K562 (cell line): ENCODE measurements at regions not wholly inside any gene's neighbourhood (a gene's known extent, or its start where the extent isn't known, plus 50 kb on each side); places are given as distances from the start of the nearest gene placed in this dataset.

Source experiments
- BACH1 ChIP-seq: fragments of 200-800 bp; sonication (Bioruptor generic); IDR thresholded peaks from 2 replicates; pipeline ENCODE4 v1.6.1; 2016; ENCODE audit warnings: missing genetic modification characterization, missing compliant biosample characterization
- EGR1 ChIP-seq: fragments of 450-650 bp; conservative IDR thresholded peaks from 2 replicates; pipeline ENCODE4 v1.6.1; 2017; ENCODE audit warnings: mild to moderate bottlenecking
- FOXA1 ChIP-seq: fragments of 450-650 bp; IDR thresholded peaks from 2 replicates; pipeline ENCODE4 v1.6.1; 2016; ENCODE audit warnings: mild to moderate bottlenecking, borderline replicate concordance
- HMGN3 ChIP-seq: IDR thresholded peaks from 2 replicates; pipeline ENCODE4 v1.6.1; 2011; ENCODE audit warnings: borderline replicate concordance, low read depth, mild to moderate bottlenecking, mixed read lengths, low read length; ENCODE audit not compliant: insufficient read length; ENCODE audit errors: extremely low read depth
- ILK ChIP-seq: fragments of 450-650 bp; IDR thresholded peaks from 2 replicates; pipeline ENCODE4 v1.6.1; 2016; ENCODE audit warnings: missing genetic modification characterization, low read depth, mild to moderate bottlenecking, missing compliant biosample characterization, moderate library complexity, borderline replicate concordance
- ZNF23 ChIP-seq: fragments of 250-450 bp; sonication (Bioruptor Pico); IDR thresholded peaks from 2 replicates; pipeline ENCODE4 v1.4.0; 2020; ENCODE audit warnings: mild to moderate bottlenecking
- ZNF282 ChIP-seq: sonication (generic); formaldehyde crosslinking; IDR thresholded peaks from 2 replicates; pipeline ENCODE4 v1.8.1; 2023; ENCODE audit warnings: missing genetic modification reagents
- TF ChIP-seq, protein P1 (sequence below), 2 experiments: fragments of 450-650 bp in 1 of 2; sonication (generic) in 1 of 2; formaldehyde crosslinking in 1 of 2; IDR thresholded peaks in 1 of 2; conservative IDR thresholded peaks in 1 of 2; 2 replicates each; pipeline versions ENCODE4 v1.6.1 to v1.8.1; 2016 to 2023; ENCODE audit warnings: mild to moderate bottlenecking in 2 of 2, moderate library complexity in 2 of 2, inconsistent platforms in 1 of 2, missing genetic modification reagents in 1 of 2
- TF ChIP-seq, protein P2 (sequence below), 3 experiments: IDR thresholded peaks in 2 of 3; conservative IDR thresholded peaks in 1 of 3; 2 replicates each; pipeline ENCODE4 v1.5.1; 2011 to 2012; ENCODE audit warnings: low read length in 3 of 3, mild to moderate bottlenecking in 3 of 3, control low read depth in 2 of 3, improper control_type of control experiment in 1 of 3, inconsistent platforms in 1 of 3, low read depth in 1 of 3, mixed read lengths in 1 of 3, moderate library complexity in 1 of 3; ENCODE audit not compliant: insufficient read depth in 2 of 3

DNA sequence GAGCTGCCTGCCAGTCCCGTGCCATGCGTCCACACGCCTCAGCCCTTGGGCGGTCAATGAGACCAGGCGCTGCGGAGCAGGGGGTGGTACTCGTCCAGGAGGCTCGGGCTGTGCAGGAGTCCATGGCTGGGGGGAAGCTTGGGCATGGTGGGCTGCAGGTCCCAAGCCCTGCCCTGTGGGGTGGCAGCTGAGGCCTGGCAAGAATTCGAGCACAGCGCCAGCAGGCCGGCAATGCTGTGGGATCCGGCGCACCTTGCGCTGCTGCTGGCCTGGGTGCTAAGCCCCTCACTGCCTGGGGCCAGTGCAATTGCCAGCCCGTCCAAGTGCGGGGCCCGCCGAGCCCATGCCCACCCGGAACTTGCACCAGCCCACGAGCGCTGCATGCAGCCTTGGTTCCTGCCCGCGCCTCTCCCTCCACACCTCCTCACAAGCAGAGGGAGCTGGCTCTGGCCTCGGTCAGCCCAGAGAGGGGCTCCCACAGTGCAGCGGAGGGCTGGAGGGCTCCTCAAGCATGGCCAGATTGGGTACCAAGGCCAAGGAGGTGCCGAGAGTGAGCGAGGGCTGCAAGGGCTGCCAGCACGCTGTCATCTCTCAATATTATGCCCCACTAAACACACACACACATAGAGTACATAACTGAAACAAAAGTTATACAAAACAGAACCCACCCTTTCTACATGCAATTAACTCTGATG lies 307.7 kb downstream of the LMO4 start:
- no peak for TF ChIP-seq ZNF282
- TF ChIP-seq HMGN3: no peak
- TF ChIP-seq ZNF23 (CRISPR knock-in tag): no peak
- TF ChIP-seq EGR1: no peak
- TF ChIP-seq ILK (tag): no peak
- TF ChIP-seq, protein P1, sequence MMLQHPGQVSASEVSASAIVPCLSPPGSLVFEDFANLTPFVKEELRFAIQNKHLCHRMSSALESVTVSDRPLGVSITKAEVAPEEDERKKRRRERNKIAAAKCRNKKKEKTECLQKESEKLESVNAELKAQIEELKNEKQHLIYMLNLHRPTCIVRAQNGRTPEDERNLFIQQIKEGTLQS (IDR thresholded peaks at IDR 0.05): no peak
- TF ChIP-seq, protein P1 (CRISPR knock-in tag; conservative IDR thresholded peaks at IDR 0.05): no peak
- TF ChIP-seq, protein P2, sequence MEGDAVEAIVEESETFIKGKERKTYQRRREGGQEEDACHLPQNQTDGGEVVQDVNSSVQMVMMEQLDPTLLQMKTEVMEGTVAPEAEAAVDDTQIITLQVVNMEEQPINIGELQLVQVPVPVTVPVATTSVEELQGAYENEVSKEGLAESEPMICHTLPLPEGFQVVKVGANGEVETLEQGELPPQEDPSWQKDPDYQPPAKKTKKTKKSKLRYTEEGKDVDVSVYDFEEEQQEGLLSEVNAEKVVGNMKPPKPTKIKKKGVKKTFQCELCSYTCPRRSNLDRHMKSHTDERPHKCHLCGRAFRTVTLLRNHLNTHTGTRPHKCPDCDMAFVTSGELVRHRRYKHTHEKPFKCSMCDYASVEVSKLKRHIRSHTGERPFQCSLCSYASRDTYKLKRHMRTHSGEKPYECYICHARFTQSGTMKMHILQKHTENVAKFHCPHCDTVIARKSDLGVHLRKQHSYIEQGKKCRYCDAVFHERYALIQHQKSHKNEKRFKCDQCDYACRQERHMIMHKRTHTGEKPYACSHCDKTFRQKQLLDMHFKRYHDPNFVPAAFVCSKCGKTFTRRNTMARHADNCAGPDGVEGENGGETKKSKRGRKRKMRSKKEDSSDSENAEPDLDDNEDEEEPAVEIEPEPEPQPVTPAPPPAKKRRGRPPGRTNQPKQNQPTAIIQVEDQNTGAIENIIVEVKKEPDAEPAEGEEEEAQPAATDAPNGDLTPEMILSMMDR (IDR thresholded peaks at IDR 0.05 in 2 of 3, conservative IDR thresholded peaks at IDR 0.05 in 1 of 3; ENCODE audit: insufficient read depth in 2 of 3, low read depth in 1 of 3, low read length in 3 of 3): no peak
- TF ChIP-seq FOXA1: no peak
- no peak for TF ChIP-seq BACH1 (tag)
